Smooth muscle cell (in vitro differentiated cells): ENCODE measurements at regions not wholly inside any gene's neighbourhood (a gene's known extent, or its start where the extent isn't known, plus 50 kb on each side); places are given as distances from the start of the nearest gene placed in this dataset.

ENCODE experiments used
- DNase-seq: peaks from one replicate; lab custom pipeline; 2025; ENCODE audit not compliant: unreplicated experiment; lab: John Stamatoyannopoulos, UW
- H2AFZ ChIP-seq: fragments of 200-600 bp; sonication (generic); 2 replicates; pipeline ENCODE4 v1.6.0; 2016; ENCODE audit warnings: antibody characterized with exemption, low read depth, mild to moderate bottlenecking
- H3F3A ChIP-seq: fragments of 200-600 bp; sonication (generic); 2 replicates; pipeline ENCODE4 v1.6.0; 2017; ENCODE audit warnings: antibody characterized with exemption, low read depth
- H3K27ac ChIP-seq: fragments of 200-600 bp; sonication (generic); 2 replicates; pipeline ENCODE4 v1.5.1; 2016; ENCODE audit warnings: low read depth, mild to moderate bottlenecking
- H3K27me3 ChIP-seq: fragments of 200-600 bp; sonication (generic); 2 replicates; pipeline ENCODE4 v1.6.1; 2016; ENCODE audit warnings: low read depth, mild to moderate bottlenecking
- H3K36me3 ChIP-seq: fragments of 200-600 bp; sonication (generic); 2 replicates; pipeline ENCODE4 v1.5.1; 2016; ENCODE audit warnings: low read depth
- H3K4me1 ChIP-seq: fragments of 200-600 bp; sonication (generic); 2 replicates; pipeline ENCODE4 v1.5.1; 2016; ENCODE audit warnings: low read depth
- H3K4me2 ChIP-seq: fragments of 200-600 bp; sonication (generic); 2 replicates; pipeline ENCODE4 v1.6.0; 2016; ENCODE audit warnings: mild to moderate bottlenecking
- H3K4me3 ChIP-seq: fragments of 200-600 bp; sonication (generic); 2 replicates; pipeline ENCODE4 v1.5.1; 2016; ENCODE audit warnings: mild to moderate bottlenecking
- H3K79me2 ChIP-seq: fragments of 200-600 bp; sonication (generic); 2 replicates; pipeline ENCODE4 v1.6.0; 2016; ENCODE audit warnings: low read depth, mild to moderate bottlenecking
- H3K9ac ChIP-seq: fragments of 200-600 bp; sonication (generic); 2 replicates; pipeline ENCODE4 v1.6.0; 2016; ENCODE audit warnings: low read depth
- H3K9me3 ChIP-seq: fragments of 200-600 bp; sonication (generic); replicated peaks from 2 replicates; pipeline ENCODE4 v1.5.1; 2016; ENCODE audit warnings: low read depth
- H4K20me1 ChIP-seq: fragments of 200-600 bp; sonication (generic); 2 replicates; pipeline ENCODE4 v1.6.0; 2016; ENCODE audit warnings: low read depth
- CTCF ChIP-seq: fragments of 200-600 bp; sonication (generic); IDR thresholded peaks from 2 replicates; pipeline ENCODE4 v1.5.1; 2017; ENCODE audit warnings: borderline replicate concordance, mild to moderate bottlenecking, antibody characterized with exemption; ENCODE audit not compliant: insufficient read depth, poor library complexity, severe bottlenecking
- WGBS: methylation state at CpG from one replicate; pipeline ENCODE4 v1.1.7; 2016; ENCODE audit warnings: low lambda C conversion rate; 5-methylcytosine and 5-hydroxymethylcytosine counted together

DNA sequence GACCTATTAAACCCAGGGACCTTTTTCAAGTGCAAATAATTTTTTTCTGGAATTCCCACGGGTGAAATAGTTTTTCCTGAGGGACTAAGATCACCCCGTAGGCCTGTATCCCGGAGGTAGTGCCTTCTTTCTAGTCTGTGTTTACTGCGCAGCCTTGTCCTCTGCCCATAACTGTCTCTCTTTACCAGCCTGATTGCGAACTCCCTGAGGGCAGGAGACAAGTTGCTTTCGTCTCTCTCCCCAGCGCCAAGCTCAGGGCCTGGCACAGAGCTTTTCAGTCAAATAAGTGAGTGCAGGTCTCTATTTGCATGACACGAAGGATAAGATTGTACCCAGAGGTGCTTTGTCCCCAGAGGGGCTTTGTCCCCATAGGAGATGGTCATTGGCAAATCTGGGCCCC lies 123.9 kb downstream of the DDX1 start:
- Histone ChIP-seq H3K9ac (no peak overlapping the region), H3K27ac (no peak overlapping the region), H3K4me3 (no peak overlapping the region), H3K4me2 (no peak overlapping the region), H3K79me2 (no peaks in the 10 kb centered on the region), H3K4me1 (no peaks in the 10 kb centered on the region), H3K9me3 (no peaks in the 10 kb centered on the region), H2AFZ (no peak overlapping the region), H3F3A (no peaks in the 10 kb centered on the region), H3K36me3 (no peaks in the 10 kb centered on the region), H3K27me3 (no peaks in the 10 kb centered on the region), H4K20me1 (no peaks in the 10 kb centered on the region)
- WGBS, result 94% methylated on average over 8 of the region's 8 CpGs
- no peak for DNase-seq
- no peak for TF ChIP-seq CTCF

DNA sequence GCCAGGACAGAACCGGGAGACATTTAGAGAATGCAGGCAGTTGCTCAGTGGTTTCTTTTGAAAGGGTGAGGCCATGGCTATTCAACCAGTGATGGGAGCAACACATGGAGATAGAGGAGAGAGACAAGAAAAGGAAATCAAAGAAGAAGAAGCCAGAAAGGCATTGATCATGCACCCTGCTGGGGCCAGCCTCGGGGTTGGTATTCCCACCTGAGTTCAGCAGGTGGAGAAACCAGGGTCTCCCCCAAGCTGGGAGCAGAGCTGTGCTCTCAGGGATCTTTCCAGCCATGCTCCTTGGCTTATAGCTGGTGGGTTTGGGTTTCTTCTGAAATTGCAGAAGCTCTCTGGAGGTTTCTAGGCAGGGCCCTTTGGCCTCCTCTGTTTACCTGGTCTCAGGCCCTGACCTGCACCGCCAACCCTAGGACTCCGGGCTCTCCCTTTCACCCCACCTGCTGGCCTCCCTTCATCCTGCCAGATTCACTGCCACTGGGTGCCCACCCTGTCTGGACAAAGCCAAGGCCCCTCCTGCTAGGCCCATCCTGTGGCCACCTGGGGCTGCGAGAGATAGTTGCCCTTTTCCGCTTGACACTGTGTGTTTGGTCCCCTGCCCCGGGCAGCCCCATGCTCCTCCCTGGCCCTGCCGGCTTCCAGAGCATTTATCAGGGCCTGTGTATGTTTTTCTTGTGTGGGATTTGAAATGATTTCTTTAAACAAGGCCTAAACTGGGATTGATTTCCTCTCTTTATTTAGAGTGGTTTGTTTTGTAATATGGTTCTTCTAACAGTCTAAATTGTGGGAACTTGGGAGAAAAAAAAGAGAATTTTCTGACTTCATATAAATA lies 126.7 kb downstream of the DDX1 start:
- Histone ChIP-seq H3K27ac (no peak overlapping the region), H3F3A (no peaks in the 10 kb centered on the region), H2AFZ (no peak overlapping the region), H4K20me1 (no peaks in the 10 kb centered on the region), H3K4me2 (no peak overlapping the region), H3K36me3 (no peaks in the 10 kb centered on the region), H3K9ac (no peak overlapping the region), H3K79me2 (no peaks in the 10 kb centered on the region), H3K27me3 (no peaks in the 10 kb centered on the region), H3K4me1 (no peaks in the 10 kb centered on the region), H3K9me3 (no peaks in the 10 kb centered on the region), H3K4me3 (no peak overlapping the region)
- DNase-seq, result no peak
- 87% methylated on average over 8 of the region's 8 CpGs for WGBS
- TF ChIP-seq CTCF, result no peak

DNA sequence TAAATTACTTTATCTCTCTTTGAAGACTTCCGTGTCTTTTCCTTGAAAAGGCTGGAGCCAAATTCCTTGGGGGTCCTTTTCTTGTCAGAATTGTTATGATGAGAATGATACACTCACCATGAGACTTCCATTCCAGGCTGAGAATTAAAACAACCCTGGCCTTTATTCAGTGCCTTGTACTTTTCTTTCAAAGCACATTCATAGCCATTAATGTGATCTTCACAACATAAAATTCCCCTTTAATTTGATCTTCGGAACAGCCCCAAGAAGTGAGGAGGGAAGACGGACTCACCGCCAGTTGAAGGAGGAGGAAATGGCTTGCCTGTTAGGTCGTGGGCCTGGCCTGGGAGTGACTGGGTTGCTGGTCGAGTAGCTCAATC lies 127.3 kb downstream of the DDX1 start:
- no peak for TF ChIP-seq CTCF
- no peak overlapping the region for H3K9ac ChIP-seq
- no peak for DNase-seq
- no peak overlapping the region for H3K4me2 ChIP-seq
- H3K36me3 ChIP-seq, result no peaks in the 10 kb centered on the region
- no peaks in the 10 kb centered on the region for H3K4me1 ChIP-seq
- H3K79me2 ChIP-seq, result no peaks in the 10 kb centered on the region
- no peak overlapping the region for H2AFZ ChIP-seq
- H3K9me3 ChIP-seq, result no peaks in the 10 kb centered on the region
- no peak overlapping the region for H3K4me3 ChIP-seq
- H3F3A ChIP-seq, result no peaks in the 10 kb centered on the region
- no peak overlapping the region for H3K27ac ChIP-seq
- WGBS, result 82% methylated on average over 6 of the region's 6 CpGs
- no peaks in the 10 kb centered on the region for H3K27me3 ChIP-seq
- no peaks in the 10 kb centered on the region for H4K20me1 ChIP-seq

- Histone ChIP-seq H3K9me3 (no peaks in the 10 kb centered on the region), H3K36me3 (no peaks in the 10 kb centered on the region), H3K4me3 (no peak overlapping the region), H4K20me1 (no peaks in the 10 kb centered on the region), H3K27me3 (no peaks in the 10 kb centered on the region), H3K4me1 (no peaks in the 10 kb centered on the region), H3K9ac (no peak overlapping the region), H3K27ac (no peak overlapping the region), H2AFZ (no peak overlapping the region), H3F3A (no peaks in the 10 kb centered on the region), H3K79me2 (no peaks in the 10 kb centered on the region), H3K4me2 (no peak overlapping the region)
- TF ChIP-seq CTCF, result no peak
- no peak for DNase-seq
- WGBS, result 81% methylated on average over 8 of the region's 8 CpGs
These were observed 128.1 kb downstream of the DDX1 start for GRCh38 chr2:15719566-15720313.
